K562 (cell line): ENCODE measurements at regions not wholly inside any gene's neighbourhood (a gene's known extent, or its start where the extent isn't known, plus 50 kb on each side); places are given as distances from the start of the nearest gene placed in this dataset.
A peak's percentile ranks its signal among the peaks of the same experiment; 100 is the strongest.

Source experiments
- CLOCK ChIP-seq: fragments of 250-450 bp; sonication (Bioruptor Pico); IDR thresholded peaks from 2 replicates; pipeline ENCODE4 v1.4.0; 2020; ENCODE audit warnings: mild to moderate bottlenecking, moderate library complexity, borderline replicate concordance
- E2F8 ChIP-seq: fragments of 450-650 bp; IDR thresholded peaks from 2 replicates; pipeline ENCODE4 v1.7.1; 2018; ENCODE audit warnings: mild to moderate bottlenecking, low read depth; ENCODE audit not compliant: partially characterized antibody
- STAT6 ChIP-seq: sonication (generic); formaldehyde crosslinking; IDR thresholded peaks from 2 replicates; pipeline ENCODE4 v1.8.1; 2023; ENCODE audit warnings: mild to moderate bottlenecking, missing genetic modification reagents
- TEAD2 ChIP-seq: fragments of 450-650 bp; IDR thresholded peaks from 2 replicates; pipeline ENCODE4 v1.6.1; 2016; ENCODE audit warnings: missing genetic modification characterization, control low read depth, missing compliant biosample characterization
- ZNF253 ChIP-seq: fragments of 250-450 bp; sonication (Bioruptor Pico); conservative IDR thresholded peaks from 2 replicates; pipeline ENCODE4 v1.6.1; 2021; ENCODE audit warnings: mild to moderate bottlenecking
- TF ChIP-seq, protein P1 (sequence below): fragments of 450-650 bp; IDR thresholded peaks from 2 replicates; pipeline ENCODE4 v1.6.1; 2016; ENCODE audit warnings: mild to moderate bottlenecking, moderate library complexity

- TF ChIP-seq STAT6 (CRISPR knock-in tag) (no peak), CLOCK (0 out of 2 replicates have a peak, but pooled peaks have one; percentile 35), E2F8 (peak; percentile 62), TEAD2 (tag) (no peak), ZNF253 (no peak)
- TF ChIP-seq, protein P1, sequence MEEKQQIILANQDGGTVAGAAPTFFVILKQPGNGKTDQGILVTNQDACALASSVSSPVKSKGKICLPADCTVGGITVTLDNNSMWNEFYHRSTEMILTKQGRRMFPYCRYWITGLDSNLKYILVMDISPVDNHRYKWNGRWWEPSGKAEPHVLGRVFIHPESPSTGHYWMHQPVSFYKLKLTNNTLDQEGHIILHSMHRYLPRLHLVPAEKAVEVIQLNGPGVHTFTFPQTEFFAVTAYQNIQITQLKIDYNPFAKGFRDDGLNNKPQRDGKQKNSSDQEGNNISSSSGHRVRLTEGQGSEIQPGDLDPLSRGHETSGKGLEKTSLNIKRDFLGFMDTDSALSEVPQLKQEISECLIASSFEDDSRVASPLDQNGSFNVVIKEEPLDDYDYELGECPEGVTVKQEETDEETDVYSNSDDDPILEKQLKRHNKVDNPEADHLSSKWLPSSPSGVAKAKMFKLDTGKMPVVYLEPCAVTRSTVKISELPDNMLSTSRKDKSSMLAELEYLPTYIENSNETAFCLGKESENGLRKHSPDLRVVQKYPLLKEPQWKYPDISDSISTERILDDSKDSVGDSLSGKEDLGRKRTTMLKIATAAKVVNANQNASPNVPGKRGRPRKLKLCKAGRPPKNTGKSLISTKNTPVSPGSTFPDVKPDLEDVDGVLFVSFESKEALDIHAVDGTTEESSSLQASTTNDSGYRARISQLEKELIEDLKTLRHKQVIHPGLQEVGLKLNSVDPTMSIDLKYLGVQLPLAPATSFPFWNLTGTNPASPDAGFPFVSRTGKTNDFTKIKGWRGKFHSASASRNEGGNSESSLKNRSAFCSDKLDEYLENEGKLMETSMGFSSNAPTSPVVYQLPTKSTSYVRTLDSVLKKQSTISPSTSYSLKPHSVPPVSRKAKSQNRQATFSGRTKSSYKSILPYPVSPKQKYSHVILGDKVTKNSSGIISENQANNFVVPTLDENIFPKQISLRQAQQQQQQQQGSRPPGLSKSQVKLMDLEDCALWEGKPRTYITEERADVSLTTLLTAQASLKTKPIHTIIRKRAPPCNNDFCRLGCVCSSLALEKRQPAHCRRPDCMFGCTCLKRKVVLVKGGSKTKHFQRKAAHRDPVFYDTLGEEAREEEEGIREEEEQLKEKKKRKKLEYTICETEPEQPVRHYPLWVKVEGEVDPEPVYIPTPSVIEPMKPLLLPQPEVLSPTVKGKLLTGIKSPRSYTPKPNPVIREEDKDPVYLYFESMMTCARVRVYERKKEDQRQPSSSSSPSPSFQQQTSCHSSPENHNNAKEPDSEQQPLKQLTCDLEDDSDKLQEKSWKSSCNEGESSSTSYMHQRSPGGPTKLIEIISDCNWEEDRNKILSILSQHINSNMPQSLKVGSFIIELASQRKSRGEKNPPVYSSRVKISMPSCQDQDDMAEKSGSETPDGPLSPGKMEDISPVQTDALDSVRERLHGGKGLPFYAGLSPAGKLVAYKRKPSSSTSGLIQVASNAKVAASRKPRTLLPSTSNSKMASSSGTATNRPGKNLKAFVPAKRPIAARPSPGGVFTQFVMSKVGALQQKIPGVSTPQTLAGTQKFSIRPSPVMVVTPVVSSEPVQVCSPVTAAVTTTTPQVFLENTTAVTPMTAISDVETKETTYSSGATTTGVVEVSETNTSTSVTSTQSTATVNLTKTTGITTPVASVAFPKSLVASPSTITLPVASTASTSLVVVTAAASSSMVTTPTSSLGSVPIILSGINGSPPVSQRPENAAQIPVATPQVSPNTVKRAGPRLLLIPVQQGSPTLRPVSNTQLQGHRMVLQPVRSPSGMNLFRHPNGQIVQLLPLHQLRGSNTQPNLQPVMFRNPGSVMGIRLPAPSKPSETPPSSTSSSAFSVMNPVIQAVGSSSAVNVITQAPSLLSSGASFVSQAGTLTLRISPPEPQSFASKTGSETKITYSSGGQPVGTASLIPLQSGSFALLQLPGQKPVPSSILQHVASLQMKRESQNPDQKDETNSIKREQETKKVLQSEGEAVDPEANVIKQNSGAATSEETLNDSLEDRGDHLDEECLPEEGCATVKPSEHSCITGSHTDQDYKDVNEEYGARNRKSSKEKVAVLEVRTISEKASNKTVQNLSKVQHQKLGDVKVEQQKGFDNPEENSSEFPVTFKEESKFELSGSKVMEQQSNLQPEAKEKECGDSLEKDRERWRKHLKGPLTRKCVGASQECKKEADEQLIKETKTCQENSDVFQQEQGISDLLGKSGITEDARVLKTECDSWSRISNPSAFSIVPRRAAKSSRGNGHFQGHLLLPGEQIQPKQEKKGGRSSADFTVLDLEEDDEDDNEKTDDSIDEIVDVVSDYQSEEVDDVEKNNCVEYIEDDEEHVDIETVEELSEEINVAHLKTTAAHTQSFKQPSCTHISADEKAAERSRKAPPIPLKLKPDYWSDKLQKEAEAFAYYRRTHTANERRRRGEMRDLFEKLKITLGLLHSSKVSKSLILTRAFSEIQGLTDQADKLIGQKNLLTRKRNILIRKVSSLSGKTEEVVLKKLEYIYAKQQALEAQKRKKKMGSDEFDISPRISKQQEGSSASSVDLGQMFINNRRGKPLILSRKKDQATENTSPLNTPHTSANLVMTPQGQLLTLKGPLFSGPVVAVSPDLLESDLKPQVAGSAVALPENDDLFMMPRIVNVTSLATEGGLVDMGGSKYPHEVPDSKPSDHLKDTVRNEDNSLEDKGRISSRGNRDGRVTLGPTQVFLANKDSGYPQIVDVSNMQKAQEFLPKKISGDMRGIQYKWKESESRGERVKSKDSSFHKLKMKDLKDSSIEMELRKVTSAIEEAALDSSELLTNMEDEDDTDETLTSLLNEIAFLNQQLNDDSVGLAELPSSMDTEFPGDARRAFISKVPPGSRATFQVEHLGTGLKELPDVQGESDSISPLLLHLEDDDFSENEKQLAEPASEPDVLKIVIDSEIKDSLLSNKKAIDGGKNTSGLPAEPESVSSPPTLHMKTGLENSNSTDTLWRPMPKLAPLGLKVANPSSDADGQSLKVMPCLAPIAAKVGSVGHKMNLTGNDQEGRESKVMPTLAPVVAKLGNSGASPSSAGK, result peak; percentile 71
These were observed 606.5 kb downstream of the UQCRFS1 start (continued) for GRCh38 chr19:28606269-28607032.
